ENCODE measurements at regions not wholly inside any gene's neighbourhood (a gene's known extent, or its start where the extent isn't known, plus 50 kb on each side); places are given as distances from the start of the nearest gene placed in this dataset.

DNA sequence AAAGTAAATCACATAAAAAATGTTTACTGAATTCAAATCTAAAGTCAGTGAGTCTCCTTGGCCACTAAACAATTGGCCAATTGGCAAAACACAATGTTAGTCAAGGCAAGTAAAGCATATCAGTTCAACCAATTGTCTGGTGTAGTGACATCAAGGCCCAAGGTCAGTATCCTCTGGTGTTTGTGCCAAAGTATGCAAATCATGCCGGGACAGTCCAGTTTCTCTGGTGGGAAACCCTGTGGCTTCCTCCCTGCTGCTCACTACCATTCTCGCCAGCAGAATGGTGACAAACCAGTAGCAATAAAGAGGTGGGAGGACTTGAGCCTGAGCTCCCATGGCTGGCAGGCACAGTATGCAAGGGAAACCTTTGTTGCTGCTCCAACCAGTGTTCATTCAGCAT lies 314.9 kb upstream of the FGF13 start:
- intact Hi-C loops (cut with micrococcal nuclease; ENCODE audit: unreplicated experiment): no loop called here
- no peaks in the 10 kb centered on the region for H3K4me1 ChIP-seq (ENCODE audit: insufficient read depth, low read length)
- DNase-seq (ENCODE audit: low spot score) (no peak), ATAC-seq (no peak), FAIRE-seq (no peak)
- BruUV-seq (replicated peaks): no TSS peak
- no peak overlapping the region for H3K4me3 ChIP-seq (replicated peaks in 1 of 3; ENCODE audit: insufficient read depth in 1 of 3, low read depth in 2 of 3, low read length in 3 of 3)
- H3K79me2 ChIP-seq (ENCODE audit: insufficient read depth, low read length): no peaks in the 10 kb centered on the region
- no peak overlapping the region for H3K4me2 ChIP-seq (ENCODE audit: low read depth, low read length)
- TF ChIP-seq NR2C2 (CRISPR knock-in tag; IDR thresholded peaks at IDR 0.05; ENCODE audit: borderline replicate concordance) (no peak), ZNF768 (CRISPR knock-in tag; IDR thresholded peaks at IDR 0.05) (no peak), SKIL (CRISPR knock-in tag; IDR thresholded peaks at IDR 0.05; ENCODE audit: borderline replicate concordance) (no peak)
- in situ Hi-C loops (cut with HindIII; ENCODE audit: extremely low pct_ligation_motif_present, low pct_unique_long_range_greater_than_20kb): no loop called here
- H3K27ac ChIP-seq (ENCODE audit: extremely low read length, insufficient read depth, low read length): no peak overlapping the region
- ChIA-PET POLR2A (no interaction called here), CTCF (ENCODE audit: low intra/inter-chr PET ratio, low total read pairs) (no interaction called here)
- H4K20me1 ChIP-seq (ENCODE audit: insufficient read depth, low read length): no peaks in the 10 kb centered on the region
- H3K9ac ChIP-seq (ENCODE audit: insufficient read depth, low read depth, low read length): no peak overlapping the region
- H2AFZ ChIP-seq (ENCODE audit: low read length): no peak overlapping the region
- no peaks in the 10 kb centered on the region for H3K27me3 ChIP-seq (ENCODE audit: control insufficient read depth in 1 of 2, insufficient read depth in 2 of 2, low read length in 2 of 2)
- no peaks in the 10 kb centered on the region for H3K36me3 ChIP-seq (replicated peaks in 1 of 2; ENCODE audit: control insufficient read depth in 1 of 2, insufficient read depth in 2 of 2, low read length in 2 of 2)
- peaks cover 27% of the 10 kb centered on the region; the same call in 1 of the 2 replicates for H3K9me3 ChIP-seq (ENCODE audit: low read length)
- WGBS (ENCODE audit: low lambda C conversion rate): no CpG with 5 or more reads among the region's 2 CpGs

GRCh38 chrX:139025816-139026215 lies 314.3 kb upstream of the FGF13 start:
- H3K36me3 ChIP-seq (replicated peaks in 1 of 2; ENCODE audit: control insufficient read depth in 1 of 2, insufficient read depth in 2 of 2, low read length in 2 of 2): no peaks in the 10 kb centered on the region
- H3K4me2 ChIP-seq (ENCODE audit: low read depth, low read length): no peak overlapping the region
- no peaks in the 10 kb centered on the region for H3K4me1 ChIP-seq (ENCODE audit: insufficient read depth, low read length)
- peaks cover 27% of the 10 kb centered on the region; the same call in 1 of the 2 replicates for H3K9me3 ChIP-seq (ENCODE audit: low read length)
- in situ Hi-C loops (cut with HindIII; ENCODE audit: extremely low pct_ligation_motif_present, low pct_unique_long_range_greater_than_20kb): no loop called here
- ChIA-PET POLR2A (no interaction called here), CTCF (ENCODE audit: low intra/inter-chr PET ratio, low total read pairs) (no interaction called here)
- H3K4me3 ChIP-seq (replicated peaks in 1 of 3; ENCODE audit: insufficient read depth in 1 of 3, low read depth in 2 of 3, low read length in 3 of 3): no peak overlapping the region
- no peak for TF ChIP-seq NFIB (CRISPR knock-in tag; IDR thresholded peaks at IDR 0.05; ENCODE audit: borderline replicate concordance)
- no peak for TF ChIP-seq HDAC1 (CRISPR knock-in tag; IDR thresholded peaks at IDR 0.05)
- TF ChIP-seq PRPF4 (IDR thresholded peaks at IDR 0.05; ENCODE audit: low read depth, low read length, poor library complexity, severe bottlenecking): no peak
- TF ChIP-seq POLR2AphosphoS2 (IDR thresholded peaks at IDR 0.05; ENCODE audit: low read depth, low read length): no peak
- TF ChIP-seq SATB2 (CRISPR knock-in tag; IDR thresholded peaks at IDR 0.05): no peak
- TF ChIP-seq ZFP37 (CRISPR knock-in tag; IDR thresholded peaks at IDR 0.05; ENCODE audit: borderline replicate concordance): no peak
- TF ChIP-seq ZNF335 (CRISPR knock-in tag; IDR thresholded peaks at IDR 0.05): no peak
- DNase-seq (ENCODE audit: low spot score): no peak
- intact Hi-C loops (cut with micrococcal nuclease; ENCODE audit: unreplicated experiment): no loop called here
- no TSS peak for BruUV-seq (replicated peaks)
- no peak overlapping the region for H3K9ac ChIP-seq (ENCODE audit: insufficient read depth, low read depth, low read length)
- no peak for FAIRE-seq
- H2AFZ ChIP-seq (ENCODE audit: low read length): no peak overlapping the region
- ATAC-seq: no peak
- H3K27ac ChIP-seq (ENCODE audit: extremely low read length, insufficient read depth, low read length): no peak overlapping the region
- H4K20me1 ChIP-seq (ENCODE audit: insufficient read depth, low read length): no peaks in the 10 kb centered on the region
- H3K27me3 ChIP-seq (ENCODE audit: control insufficient read depth in 1 of 2, insufficient read depth in 2 of 2, low read length in 2 of 2): no peaks in the 10 kb centered on the region
- no peaks in the 10 kb centered on the region for H3K79me2 ChIP-seq (ENCODE audit: insufficient read depth, low read length)

All from HepG2 (cell line).